ENCODE measurements at regions not wholly inside any gene's neighbourhood (a gene's known extent, or its start where the extent isn't known, plus 50 kb on each side); places are given as distances from the start of the nearest gene placed in this dataset.

DNA sequence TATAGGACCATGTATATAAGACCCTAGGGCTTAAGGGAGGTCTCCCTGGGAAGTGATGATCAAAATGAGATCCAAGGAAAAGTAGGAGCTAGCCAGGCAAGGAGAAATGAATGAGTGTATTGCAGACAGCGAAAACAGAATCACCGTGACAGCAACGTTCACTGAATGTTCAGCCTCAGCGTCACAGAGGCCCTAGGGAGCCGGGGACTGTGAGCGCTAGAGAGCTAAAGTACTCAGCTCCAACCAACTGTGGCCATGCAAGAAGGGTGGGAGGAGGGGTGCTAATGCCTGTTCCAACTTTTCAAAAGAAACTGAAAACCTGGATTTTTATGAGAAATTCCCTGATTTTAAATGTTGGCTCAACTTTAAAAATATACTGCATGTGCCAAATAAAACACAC, 105.5 kb upstream of the CCND2 start:
- no peak overlapping the region for H2AK9ac ChIP-seq (replicated peaks; ENCODE audit: low read depth, low read length, poor library complexity)
- no peak overlapping the region for H2BK20ac ChIP-seq (ENCODE audit: low read depth, low read length)
- no peaks in the 10 kb centered on the region; the same call in 1 of the 2 replicates for H3K27me3 ChIP-seq (ENCODE audit: control insufficient read depth, insufficient read depth, low read length)
- TF ChIP-seq, protein P1, sequence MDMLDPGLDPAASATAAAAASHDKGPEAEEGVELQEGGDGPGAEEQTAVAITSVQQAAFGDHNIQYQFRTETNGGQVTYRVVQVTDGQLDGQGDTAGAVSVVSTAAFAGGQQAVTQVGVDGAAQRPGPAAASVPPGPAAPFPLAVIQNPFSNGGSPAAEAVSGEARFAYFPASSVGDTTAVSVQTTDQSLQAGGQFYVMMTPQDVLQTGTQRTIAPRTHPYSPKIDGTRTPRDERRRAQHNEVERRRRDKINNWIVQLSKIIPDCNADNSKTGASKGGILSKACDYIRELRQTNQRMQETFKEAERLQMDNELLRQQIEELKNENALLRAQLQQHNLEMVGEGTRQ (IDR thresholded peaks at IDR 0.05; ENCODE audit: low read depth, low read length) = no peak
- no peak for TF ChIP-seq NFE2L2 (IDR thresholded peaks at IDR 0.05; ENCODE audit: low read depth, low read length)
- no peak for TF ChIP-seq RFX5 (IDR thresholded peaks at IDR 0.05; ENCODE audit: low read depth, low read length)
- TF ChIP-seq SMC3 (IDR thresholded peaks at IDR 0.05; ENCODE audit: low read depth, low read length) = no peak
- no peak for TF ChIP-seq BHLHE40 (IDR thresholded peaks at IDR 0.05; ENCODE audit: low read depth, low read length)
- TF ChIP-seq MAFK (IDR thresholded peaks at IDR 0.05; ENCODE audit: low read depth, low read length) = no peak
- TF ChIP-seq, protein P2, sequence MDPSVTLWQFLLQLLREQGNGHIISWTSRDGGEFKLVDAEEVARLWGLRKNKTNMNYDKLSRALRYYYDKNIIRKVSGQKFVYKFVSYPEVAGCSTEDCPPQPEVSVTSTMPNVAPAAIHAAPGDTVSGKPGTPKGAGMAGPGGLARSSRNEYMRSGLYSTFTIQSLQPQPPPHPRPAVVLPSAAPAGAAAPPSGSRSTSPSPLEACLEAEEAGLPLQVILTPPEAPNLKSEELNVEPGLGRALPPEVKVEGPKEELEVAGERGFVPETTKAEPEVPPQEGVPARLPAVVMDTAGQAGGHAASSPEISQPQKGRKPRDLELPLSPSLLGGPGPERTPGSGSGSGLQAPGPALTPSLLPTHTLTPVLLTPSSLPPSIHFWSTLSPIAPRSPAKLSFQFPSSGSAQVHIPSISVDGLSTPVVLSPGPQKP (IDR thresholded peaks at IDR 0.05; ENCODE audit: borderline replicate concordance, low read depth, low read length) = no peak
- TF ChIP-seq RAD21 (IDR thresholded peaks at IDR 0.05; ENCODE audit: low read length) = no peak
- TF ChIP-seq MAZ (IDR thresholded peaks at IDR 0.05; ENCODE audit: borderline replicate concordance, low read depth, low read length) = no peak
- TF ChIP-seq FOS (IDR thresholded peaks at IDR 0.05; ENCODE audit: low read depth, low read length) = no peak
- no peak for TF ChIP-seq CEBPB (IDR thresholded peaks at IDR 0.05; ENCODE audit: low read depth, low read length)
- TF ChIP-seq CHD1 (IDR thresholded peaks at IDR 0.05; ENCODE audit: low read depth, low read length) = no peak
- H2BK120ac ChIP-seq (ENCODE audit: low read depth, low read length) = no peak overlapping the region
- H3K9me3 ChIP-seq (ENCODE audit: control insufficient read depth, insufficient read depth, low read length) = no peaks in the 10 kb centered on the region
- no peaks in the 10 kb centered on the region for H3K79me1 ChIP-seq (ENCODE audit: low read depth in 1 of 2, low read length in 2 of 2)
- no peak overlapping the region for H3K56ac ChIP-seq (ENCODE audit: extremely low read depth, insufficient read depth, low read length)
- H3K23ac ChIP-seq (ENCODE audit: low read depth, low read length) = no peak overlapping the region
- H4K8ac ChIP-seq (ENCODE audit: low read depth in 2 of 2, low read length in 2 of 2) = no peak overlapping the region
- H3K4me1 ChIP-seq (ENCODE audit: control insufficient read depth, insufficient read depth, low read length) = peaks cover 2% of the 10 kb centered on the region; the same call in 1 of the 2 replicates
- in situ Hi-C loops (cut with MboI; ENCODE audit: low sequenced_read_pairs) (no loop called here), dilution Hi-C loops (cut with HindIII; ENCODE audit: low sequenced_read_pairs, unreplicated experiment) (no loop called here), intact Hi-C loops (cut with micrococcal nuclease) (no loop called here)
- H3K36me3 ChIP-seq (ENCODE audit: control insufficient read depth, insufficient read depth, low read length) = no peaks in the 10 kb centered on the region
- CTCF ChIA-PET = no interaction called here
- no peak overlapping the region for H3K18ac ChIP-seq (ENCODE audit: low read depth, low read length)
- 44% methylated on average over 3 of the region's 6 CpGs; no CpG with 5 or more reads in 1 of the 2 experiments for whole genome bisulfite sequencing, 2 experiments (ENCODE audit: extremely low coverage in 2 of 2, insufficient read length in 1 of 2)
- H3K27ac ChIP-seq (ENCODE audit: insufficient read depth, low read length) = no peak overlapping the region
- H3K9ac ChIP-seq (ENCODE audit: low read depth, low read length) = no peak overlapping the region
- H4K20me1 ChIP-seq (ENCODE audit: insufficient read depth, low read length) = no peaks in the 10 kb centered on the region
- no TSS peak for BruUV-seq (replicated peaks)
- no peak overlapping the region for H3K4me2 ChIP-seq (ENCODE audit: low read depth, low read length)
- DNase-seq (no peak), ATAC-seq (ENCODE audit: low read depth) (no peak)
- H3K4me3 ChIP-seq (ENCODE audit: insufficient read depth, low read depth, low read length) = no peak overlapping the region
- no peak overlapping the region for H2BK15ac ChIP-seq (ENCODE audit: low read depth, low read length)
- H2AK5ac ChIP-seq (ENCODE audit: low read depth, low read length) = no peak overlapping the region
- H2BK5ac ChIP-seq (ENCODE audit: low read depth, low read length, poor library complexity, severe bottlenecking) = no peak overlapping the region
- no peak overlapping the region for H3K4ac ChIP-seq (ENCODE audit: low read depth, low read length)
- no peak overlapping the region for H3K14ac ChIP-seq (replicated peaks; ENCODE audit: low read depth, low read length)
- no peak overlapping the region for H2AFZ ChIP-seq (replicated peaks; ENCODE audit: low read length, poor library complexity)
- no peak overlapping the region for H4K5ac ChIP-seq (ENCODE audit: low read depth, low read length)
- no peaks in the 10 kb centered on the region for H3K9me1 ChIP-seq (ENCODE audit: insufficient read depth, low read length)
- H4K91ac ChIP-seq (ENCODE audit: insufficient read depth, low read depth, low read length) = no peak overlapping the region
- POLR2A ChIA-PET (ENCODE audit: unreplicated experiment) = no interaction called here

Data from IMR-90 (cell line).